ENCODE measurements at regions not wholly inside any gene's neighbourhood (a gene's known extent, or its start where the extent isn't known, plus 50 kb on each side); places are given as distances from the start of the nearest gene placed in this dataset.

DNA sequence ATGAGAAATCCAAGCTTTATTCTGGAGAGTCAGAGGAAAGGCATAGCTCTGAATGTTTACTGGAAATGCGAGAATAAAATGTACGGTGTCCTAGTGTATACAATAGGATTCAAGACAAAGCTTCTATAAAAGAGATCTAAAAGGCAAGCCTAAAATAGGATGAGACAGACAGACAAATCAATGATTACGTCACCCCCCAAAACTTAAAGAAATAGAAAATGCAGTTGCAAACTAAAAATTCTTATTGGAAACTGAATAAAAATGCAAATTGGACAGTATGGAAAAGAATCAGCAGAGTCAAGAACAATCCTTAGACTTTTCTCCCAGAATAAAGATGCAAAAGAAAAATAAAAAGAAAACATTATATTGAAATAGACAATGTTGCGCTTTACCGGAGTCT, 245.9 kb downstream of the POM121L12 start:
- Histone ChIP-seq H3K36me3 (no peaks in the 10 kb centered on the region), H3K4me1 (no peaks in the 10 kb centered on the region), H3K27ac (no peak overlapping the region), H3K4me3 (no peak overlapping the region), H3K27me3 (no peaks in the 10 kb centered on the region), H3K9me3 (peaks cover 0 to 19% of the 10 kb centered on the region in 2 donors)
- TF ChIP-seq, protein P1, sequence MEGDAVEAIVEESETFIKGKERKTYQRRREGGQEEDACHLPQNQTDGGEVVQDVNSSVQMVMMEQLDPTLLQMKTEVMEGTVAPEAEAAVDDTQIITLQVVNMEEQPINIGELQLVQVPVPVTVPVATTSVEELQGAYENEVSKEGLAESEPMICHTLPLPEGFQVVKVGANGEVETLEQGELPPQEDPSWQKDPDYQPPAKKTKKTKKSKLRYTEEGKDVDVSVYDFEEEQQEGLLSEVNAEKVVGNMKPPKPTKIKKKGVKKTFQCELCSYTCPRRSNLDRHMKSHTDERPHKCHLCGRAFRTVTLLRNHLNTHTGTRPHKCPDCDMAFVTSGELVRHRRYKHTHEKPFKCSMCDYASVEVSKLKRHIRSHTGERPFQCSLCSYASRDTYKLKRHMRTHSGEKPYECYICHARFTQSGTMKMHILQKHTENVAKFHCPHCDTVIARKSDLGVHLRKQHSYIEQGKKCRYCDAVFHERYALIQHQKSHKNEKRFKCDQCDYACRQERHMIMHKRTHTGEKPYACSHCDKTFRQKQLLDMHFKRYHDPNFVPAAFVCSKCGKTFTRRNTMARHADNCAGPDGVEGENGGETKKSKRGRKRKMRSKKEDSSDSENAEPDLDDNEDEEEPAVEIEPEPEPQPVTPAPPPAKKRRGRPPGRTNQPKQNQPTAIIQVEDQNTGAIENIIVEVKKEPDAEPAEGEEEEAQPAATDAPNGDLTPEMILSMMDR (IDR thresholded peaks at IDR 0.05) = no peak
- TF ChIP-seq POLR2AphosphoS5 (IDR thresholded peaks at IDR 0.05) (no peak), POLR2A (IDR thresholded peaks at IDR 0.05) (no peak)
- intact Hi-C loops (cut with DNase I; ENCODE audit: low total_unique reads) = no loop called here
- no peak for DNase-seq (ENCODE audit: low spot score in 2 of 2)

DNA sequence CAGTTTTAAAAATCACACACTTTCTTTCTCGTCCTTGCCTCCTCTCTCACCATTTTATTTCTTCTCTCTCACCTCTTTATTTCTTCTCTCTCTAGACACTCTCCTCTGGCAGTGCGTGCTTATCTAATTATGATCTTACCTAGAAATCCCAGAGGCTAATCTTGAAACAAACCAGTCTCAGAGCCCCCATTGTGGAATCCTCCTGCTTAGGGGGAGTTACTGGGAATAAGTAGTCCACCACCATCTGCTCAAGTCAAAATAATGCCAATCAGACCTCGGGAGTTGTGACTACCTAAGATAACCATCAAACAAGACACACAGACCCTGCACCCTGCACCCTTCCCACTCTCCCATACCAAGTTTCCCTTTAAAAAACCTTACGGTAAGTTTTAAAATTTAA, 256.9 kb downstream of the POM121L12 start:
- H3K36me3 ChIP-seq = peaks cover 3% of the 10 kb centered on the region
- no peaks in the 10 kb centered on the region for H3K4me1 ChIP-seq
- H3K4me3 ChIP-seq = no peak overlapping the region
- H3K27ac ChIP-seq = no peak overlapping the region
- no peak for TF ChIP-seq POLR2A (IDR thresholded peaks at IDR 0.05)
- intact Hi-C loops (cut with DNase I; ENCODE audit: low total_unique reads) = no loop called here
- DNase-seq (ENCODE audit: low spot score in 2 of 2) = no peak
- no peaks in the 10 kb centered on the region for H3K27me3 ChIP-seq
- peaks cover 0 to 12% of the 10 kb centered on the region in 2 donors for H3K9me3 ChIP-seq

DNA sequence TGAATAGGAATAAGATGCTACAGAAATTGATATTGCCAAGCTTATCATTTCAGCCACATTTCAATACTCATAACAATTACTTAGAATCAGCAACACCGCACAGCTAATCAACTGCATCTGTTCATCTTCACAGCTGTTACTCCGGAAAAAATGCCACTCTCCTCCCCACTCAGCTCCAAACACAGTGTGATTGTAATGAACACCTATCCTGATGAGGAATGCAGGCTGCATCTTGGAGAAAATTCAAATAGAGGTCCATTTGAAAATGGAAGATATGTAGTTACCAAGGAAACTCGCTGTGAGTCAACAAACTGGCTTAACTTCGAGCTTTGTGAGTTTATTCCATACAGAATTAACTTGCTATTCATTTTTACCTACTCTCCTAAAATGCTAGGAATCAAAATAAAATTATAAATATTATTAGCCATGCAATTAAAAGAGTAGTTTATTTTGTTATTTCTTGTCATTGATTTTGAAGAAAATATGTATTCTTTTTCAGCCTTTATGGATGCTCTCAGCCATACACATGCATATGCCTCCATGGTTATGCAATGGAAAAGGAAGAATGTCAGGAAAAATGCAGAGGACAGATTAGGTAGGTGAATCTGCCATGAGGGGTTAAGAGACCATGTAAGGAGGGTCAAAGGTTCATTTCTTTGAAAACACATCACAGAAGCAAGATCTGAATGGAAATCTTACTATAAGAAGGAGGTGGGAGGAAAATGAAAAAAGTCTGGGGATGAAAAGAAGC, 267.2 kb downstream of the POM121L12 start:
- intact Hi-C loops (cut with DNase I; ENCODE audit: low total_unique reads) = no loop called here

DNA sequence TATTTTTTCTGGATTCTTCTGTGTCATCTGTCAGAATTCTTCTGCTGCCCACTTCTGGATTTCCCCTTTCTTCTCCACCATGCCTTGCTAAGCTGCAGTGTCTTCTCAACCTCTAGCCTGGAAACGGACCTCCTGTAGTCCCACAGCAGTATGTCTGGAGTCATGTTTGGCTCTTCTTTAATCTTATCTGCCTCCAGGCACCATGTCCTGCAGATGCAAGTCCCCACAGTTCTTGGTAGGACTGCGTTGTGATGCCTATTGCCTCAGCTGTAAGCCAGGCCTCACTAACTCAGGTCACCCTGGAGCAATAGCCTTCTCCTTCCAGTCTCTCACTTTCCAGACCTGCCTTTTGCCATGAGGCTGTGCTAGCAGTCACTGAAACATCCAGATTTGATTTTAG, 268.3 kb downstream of the POM121L12 start:
- H3K4me1 ChIP-seq = no peaks in the 10 kb centered on the region
- TF ChIP-seq, protein P1 (IDR thresholded peaks at IDR 0.05) = no peak
- no peak for TF ChIP-seq POLR2AphosphoS5 (IDR thresholded peaks at IDR 0.05)
- TF ChIP-seq POLR2A (IDR thresholded peaks at IDR 0.05) = no peak
- no peaks in the 10 kb centered on the region for H3K36me3 ChIP-seq
- H3K27me3 ChIP-seq = no peaks in the 10 kb centered on the region
- intact Hi-C loops (cut with DNase I; ENCODE audit: low total_unique reads) = no loop called here
- no peak overlapping the region for H3K27ac ChIP-seq
- H3K9me3 ChIP-seq = no peaks in the 10 kb centered on the region
- no peak overlapping the region for H3K4me3 ChIP-seq
- DNase-seq (ENCODE audit: low spot score in 2 of 2) = no peak

More for the DNA sequence above, 267.2 kb downstream of the POM121L12 start:
- TF ChIP-seq POLR2AphosphoS5 (IDR thresholded peaks at IDR 0.05) (no peak), POLR2A (IDR thresholded peaks at IDR 0.05) (no peak)
- TF ChIP-seq, protein P1 (IDR thresholded peaks at IDR 0.05) = no peak
- Histone ChIP-seq H3K4me1 (no peaks in the 10 kb centered on the region), H3K4me3 (no peak overlapping the region), H3K27ac (no peak overlapping the region), H3K36me3 (no peaks in the 10 kb centered on the region), H3K9me3 (no peaks in the 10 kb centered on the region), H3K27me3 (no peaks in the 10 kb centered on the region)
- no peak for DNase-seq (ENCODE audit: low spot score in 2 of 2)

DNA sequence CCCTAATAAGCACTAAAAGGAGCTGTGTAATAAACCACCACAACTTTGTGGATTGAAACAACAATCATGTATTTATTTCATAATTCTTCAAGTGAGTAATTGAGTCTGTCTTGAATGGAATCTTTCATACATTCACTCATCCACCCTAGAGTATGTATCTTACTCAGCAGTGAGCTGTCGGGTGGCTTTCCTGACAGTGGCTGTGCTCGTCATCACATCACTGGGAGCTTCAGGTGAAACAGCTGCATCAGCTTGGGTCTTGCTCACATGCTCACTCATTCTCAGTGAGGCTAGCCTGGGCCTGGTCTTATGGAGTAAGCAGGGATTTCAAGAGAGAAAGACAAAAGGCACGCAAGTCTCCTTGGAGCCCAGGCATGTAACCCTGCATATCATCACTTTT, 271.4 kb downstream of the POM121L12 start:
- Histone ChIP-seq H3K27me3 (no peaks in the 10 kb centered on the region), H3K9me3 (no peaks in the 10 kb centered on the region), H3K4me3 (no peak overlapping the region), H3K4me1 (no peaks in the 10 kb centered on the region), H3K27ac (no peak overlapping the region), H3K36me3 (no peaks in the 10 kb centered on the region)
- no peak for DNase-seq (ENCODE audit: low spot score in 2 of 2)
- intact Hi-C loops (cut with DNase I; ENCODE audit: low total_unique reads) = no loop called here
- no peak for TF ChIP-seq POLR2A (IDR thresholded peaks at IDR 0.05)
- TF ChIP-seq, protein P1 (IDR thresholded peaks at IDR 0.05) = no peak
- no peak for TF ChIP-seq POLR2AphosphoS5 (IDR thresholded peaks at IDR 0.05)

Measured in breast epithelium (tissue), 4 donors.